Fibroblast of lung (primary cell): ENCODE measurements at regions not wholly inside any gene's neighbourhood (a gene's known extent, or its start where the extent isn't known, plus 50 kb on each side); places are given as distances from the start of the nearest gene placed in this dataset.

ENCODE experiments used
- DNase-seq, 2 donors: peaks; one replicate each; pipeline versions ENCODE4 v3.0.0 to v3.0.0-alpha.2; 2010; ENCODE audit warnings: low read depth in 2 of 2
- H2AFZ ChIP-seq: 2 replicates; pipeline ENCODE4 v1.5.1; 2012; ENCODE audit warnings: low read length, control low read depth, inconsistent platforms
- H3K27ac ChIP-seq: 2 replicates; pipeline ENCODE4 v1.5.1; 2011; ENCODE audit warnings: low read length, control low read depth; ENCODE audit not compliant: insufficient read depth
- H3K27me3 ChIP-seq: 2 replicates; pipeline ENCODE4 v1.5.1; 2011; ENCODE audit warnings: mild to moderate bottlenecking, low read length; ENCODE audit not compliant: control insufficient read depth, insufficient read depth
- H3K36me3 ChIP-seq: 2 replicates; pipeline ENCODE4 v1.5.1; 2011; ENCODE audit warnings: low read length; ENCODE audit not compliant: control insufficient read depth, insufficient read depth
- H3K4me1 ChIP-seq: 2 replicates; pipeline ENCODE4 v1.5.1; 2011; ENCODE audit warnings: low read length; ENCODE audit not compliant: control insufficient read depth, insufficient read depth; ENCODE audit errors: extremely low read depth
- H3K4me2 ChIP-seq: 2 replicates; pipeline ENCODE4 v1.5.1; 2011; ENCODE audit warnings: low read length, control low read depth; ENCODE audit not compliant: insufficient read depth; ENCODE audit errors: extremely low read depth
- H3K4me3 ChIP-seq, 4 experiments: fragments of 200-600 bp in 1 of 4; sonication (generic) in 1 of 4; replicated peaks in 1 of 4; 2 replicates each; pipeline ENCODE4 v1.5.1; 2011 to 2016; ENCODE audit warnings: low read length in 4 of 4, low read depth in 3 of 4, mild to moderate bottlenecking in 3 of 4, control low read depth in 2 of 4, inconsistent platforms in 1 of 4, mixed read lengths in 1 of 4; ENCODE audit not compliant: insufficient read depth in 1 of 4; ENCODE audit errors: control extremely low read depth in 1 of 4
- H3K79me2 ChIP-seq: 2 replicates; pipeline ENCODE4 v1.5.1; 2012; ENCODE audit warnings: mild to moderate bottlenecking, low read length, inconsistent platforms; ENCODE audit not compliant: control insufficient read depth, insufficient read depth
- H3K9ac ChIP-seq: 2 replicates; pipeline ENCODE4 v1.5.1; 2011; ENCODE audit warnings: mild to moderate bottlenecking, low read length, control low read depth; ENCODE audit not compliant: insufficient read depth
- H3K9me3 ChIP-seq: 2 replicates; pipeline ENCODE4 v1.5.1; 2012; ENCODE audit warnings: low read depth, low read length; ENCODE audit not compliant: control insufficient read depth, insufficient read depth
- H4K20me1 ChIP-seq: 2 replicates; pipeline ENCODE4 v1.5.1; 2011; ENCODE audit warnings: low read length; ENCODE audit not compliant: control insufficient read depth, insufficient read depth; ENCODE audit errors: extremely low read depth
- EZH2 ChIP-seq: IDR thresholded peaks from 2 replicates; pipeline ENCODE4 v1.5.1; 2012; ENCODE audit warnings: low read length, control low read depth, mild to moderate bottlenecking; ENCODE audit errors: missing control alignments
- TF ChIP-seq, protein P1 (sequence below), 2 donors: IDR thresholded peaks in 1 of 2; conservative IDR thresholded peaks in 1 of 2; 1 replicate in 1 of 2; 2 replicates in 1 of 2; pipeline ENCODE4 v1.5.1; 2011 to 2012; ENCODE audit warnings: low read length in 2 of 2, control low read depth in 1 of 2, inconsistent platforms in 1 of 2, low read depth in 1 of 2, mild to moderate bottlenecking in 1 of 2

DNA sequence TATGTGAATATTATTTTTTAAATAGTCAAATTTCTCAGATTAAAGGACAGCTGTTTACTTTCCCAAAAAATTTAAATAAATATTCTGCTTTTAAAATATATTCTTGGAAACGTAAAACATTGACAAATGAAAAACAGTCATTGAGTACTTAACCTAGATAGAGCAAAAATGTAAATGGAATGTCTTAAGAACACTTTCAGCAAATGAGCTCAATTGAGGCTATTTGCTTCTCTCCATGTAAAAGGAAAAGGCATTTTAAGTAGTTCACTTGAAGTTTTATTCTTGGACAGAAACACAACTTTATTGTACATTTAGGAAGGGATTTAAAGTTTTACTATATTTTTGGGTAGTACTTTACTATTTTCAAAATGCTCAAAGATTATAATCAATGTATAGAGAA, 983.6 kb upstream of the TYRP1 start:
- H3K79me2 ChIP-seq, result no peaks in the 10 kb centered on the region
- no peaks in the 10 kb centered on the region for H3K27me3 ChIP-seq
- no peak overlapping the region for H3K27ac ChIP-seq
- H3K4me1 ChIP-seq, result no peaks in the 10 kb centered on the region
- no peak overlapping the region for H2AFZ ChIP-seq
- H3K4me2 ChIP-seq, result no peak overlapping the region
- H3K9me3 ChIP-seq, result no peaks in the 10 kb centered on the region
- H4K20me1 ChIP-seq, result no peaks in the 10 kb centered on the region
- no peak overlapping the region for H3K4me3 ChIP-seq
- DNase-seq, result no peak
- H3K9ac ChIP-seq, result no peak overlapping the region
- H3K36me3 ChIP-seq, result no peaks in the 10 kb centered on the region
- no peak for TF ChIP-seq EZH2
- TF ChIP-seq, protein P1, sequence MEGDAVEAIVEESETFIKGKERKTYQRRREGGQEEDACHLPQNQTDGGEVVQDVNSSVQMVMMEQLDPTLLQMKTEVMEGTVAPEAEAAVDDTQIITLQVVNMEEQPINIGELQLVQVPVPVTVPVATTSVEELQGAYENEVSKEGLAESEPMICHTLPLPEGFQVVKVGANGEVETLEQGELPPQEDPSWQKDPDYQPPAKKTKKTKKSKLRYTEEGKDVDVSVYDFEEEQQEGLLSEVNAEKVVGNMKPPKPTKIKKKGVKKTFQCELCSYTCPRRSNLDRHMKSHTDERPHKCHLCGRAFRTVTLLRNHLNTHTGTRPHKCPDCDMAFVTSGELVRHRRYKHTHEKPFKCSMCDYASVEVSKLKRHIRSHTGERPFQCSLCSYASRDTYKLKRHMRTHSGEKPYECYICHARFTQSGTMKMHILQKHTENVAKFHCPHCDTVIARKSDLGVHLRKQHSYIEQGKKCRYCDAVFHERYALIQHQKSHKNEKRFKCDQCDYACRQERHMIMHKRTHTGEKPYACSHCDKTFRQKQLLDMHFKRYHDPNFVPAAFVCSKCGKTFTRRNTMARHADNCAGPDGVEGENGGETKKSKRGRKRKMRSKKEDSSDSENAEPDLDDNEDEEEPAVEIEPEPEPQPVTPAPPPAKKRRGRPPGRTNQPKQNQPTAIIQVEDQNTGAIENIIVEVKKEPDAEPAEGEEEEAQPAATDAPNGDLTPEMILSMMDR (conservative IDR thresholded peaks at IDR 0.05 in 1 of 2, IDR thresholded peaks at IDR 0.05 in 1 of 2; ENCODE audit: low read depth in 1 of 2, low read length in 2 of 2), result no peak

DNA sequence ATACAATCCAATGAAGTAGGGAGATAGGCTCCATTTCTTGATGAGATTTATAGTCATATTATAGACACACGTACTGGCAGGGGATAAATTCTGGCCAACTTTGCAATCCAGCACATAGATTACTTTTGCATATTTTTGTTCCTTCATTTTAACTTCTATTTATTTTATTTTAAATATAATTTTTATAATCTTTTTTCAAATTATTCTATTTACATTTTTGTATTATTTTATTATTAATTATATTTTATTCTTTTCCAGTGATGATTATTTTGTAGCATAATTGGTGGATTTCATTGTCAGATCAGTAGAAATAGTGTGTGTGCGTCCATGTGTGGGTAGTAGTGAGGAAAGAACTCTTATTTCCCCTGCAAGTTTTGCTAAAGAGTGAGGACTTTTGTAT, 980.1 kb upstream of the TYRP1 start:
- no peak overlapping the region for H3K27ac ChIP-seq
- no peaks in the 10 kb centered on the region for H3K9me3 ChIP-seq
- H4K20me1 ChIP-seq, result no peaks in the 10 kb centered on the region
- no peak overlapping the region for H3K4me2 ChIP-seq
- no peak for TF ChIP-seq EZH2
- TF ChIP-seq, protein P1 (conservative IDR thresholded peaks at IDR 0.05 in 1 of 2, IDR thresholded peaks at IDR 0.05 in 1 of 2; ENCODE audit: low read depth in 1 of 2, low read length in 2 of 2), result no peak
- H3K4me1 ChIP-seq, result no peaks in the 10 kb centered on the region
- no peaks in the 10 kb centered on the region for H3K36me3 ChIP-seq
- H3K79me2 ChIP-seq, result no peaks in the 10 kb centered on the region
- H3K9ac ChIP-seq, result no peak overlapping the region
- H2AFZ ChIP-seq, result no peak overlapping the region
- no peak for DNase-seq
- no peaks in the 10 kb centered on the region for H3K27me3 ChIP-seq
- no peak overlapping the region for H3K4me3 ChIP-seq

DNA sequence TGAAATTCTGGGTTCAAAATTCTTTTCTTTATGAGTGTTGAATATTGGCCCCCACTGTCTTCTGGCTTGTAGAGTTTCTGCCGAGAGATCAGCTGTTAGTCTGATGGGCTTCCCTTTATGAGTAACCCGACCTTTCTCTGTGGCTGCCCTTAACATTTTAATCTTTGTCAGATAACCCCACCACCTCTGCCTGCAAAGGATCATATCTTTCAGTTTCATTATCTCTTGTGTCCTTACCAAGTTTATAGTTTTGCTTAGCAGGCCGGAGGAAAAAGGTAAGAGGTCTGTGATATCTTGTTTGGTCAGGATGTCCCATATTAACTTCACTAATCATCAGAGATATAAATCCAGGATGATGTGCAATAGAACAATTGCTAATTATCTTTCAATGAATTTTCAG, 970.2 kb upstream of the TYRP1 start:
- Histone ChIP-seq H3K9ac (no peak overlapping the region), H3K27me3 (no peaks in the 10 kb centered on the region), H3K4me2 (no peak overlapping the region), H3K4me1 (no peaks in the 10 kb centered on the region), H3K79me2 (no peaks in the 10 kb centered on the region), H4K20me1 (no peaks in the 10 kb centered on the region), H3K9me3 (no peaks in the 10 kb centered on the region), H2AFZ (no peak overlapping the region), H3K4me3 (no peak overlapping the region), H3K36me3 (no peaks in the 10 kb centered on the region), H3K27ac (no peak overlapping the region)
- TF ChIP-seq, protein P1 (conservative IDR thresholded peaks at IDR 0.05 in 1 of 2, IDR thresholded peaks at IDR 0.05 in 1 of 2; ENCODE audit: low read depth in 1 of 2, low read length in 2 of 2), result no peak
- TF ChIP-seq EZH2, result no peak
- DNase-seq, result no peak
